ENCODE measurements at regions not wholly inside any gene's neighbourhood (a gene's known extent, or its start where the extent isn't known, plus 50 kb on each side); places are given as distances from the start of the nearest gene placed in this dataset.
"Not testable (repeated sequence)": the region's sequence is repeated elsewhere in the genome, so short reads cannot be mapped to it uniquely, and the experiment has no call there.

- in situ Hi-C loops (cut with HindIII; ENCODE audit: low pct_ligation_motif_present, low pct_unique_long_range_greater_than_20kb, low sequenced_read_pairs): no loop called here
- no peak for DNase-seq
Measured at GRCh38 chr7:37541810-37542443, 93.3 kb upstream of the ELMO1 start.

- in situ Hi-C loops (cut with HindIII; ENCODE audit: low pct_ligation_motif_present, low pct_unique_long_range_greater_than_20kb, low sequenced_read_pairs): no loop called here
- DNase-seq: no peak
Measured at GRCh38 chr7:37545619-37546534, 97.2 kb upstream of the ELMO1 start.

GRCh38 chr7:37546677-37547076, 98.0 kb upstream of the ELMO1 start:
- in situ Hi-C loops (cut with HindIII; ENCODE audit: low pct_ligation_motif_present, low pct_unique_long_range_greater_than_20kb, low sequenced_read_pairs): no loop called here
- no peak for DNase-seq

GRCh38 chr7:37549076-37549931, 100.6 kb upstream of the ELMO1 start:
- in situ Hi-C loops (cut with HindIII; ENCODE audit: low pct_ligation_motif_present, low pct_unique_long_range_greater_than_20kb, low sequenced_read_pairs): no loop called here
- no peak for DNase-seq

GRCh38 chr7:37550426-37550825, 101.8 kb upstream of the ELMO1 start:
- no peak for DNase-seq
- in situ Hi-C loops (cut with HindIII; ENCODE audit: low pct_ligation_motif_present, low pct_unique_long_range_greater_than_20kb, low sequenced_read_pairs): no loop called here

- DNase-seq: no peak
- in situ Hi-C loops (cut with HindIII; ENCODE audit: low pct_ligation_motif_present, low pct_unique_long_range_greater_than_20kb, low sequenced_read_pairs): no loop called here
Measured at GRCh38 chr7:37550872-37551271, 102.2 kb upstream of the ELMO1 start.

- no peak for DNase-seq
- in situ Hi-C loops (cut with HindIII; ENCODE audit: low pct_ligation_motif_present, low pct_unique_long_range_greater_than_20kb, low sequenced_read_pairs): no loop called here
Measured at GRCh38 chr7:37552030-37552429, 103.4 kb upstream of the ELMO1 start.

- DNase-seq; in situ Hi-C loops (cut with HindIII; ENCODE audit: low pct_ligation_motif_present, low pct_unique_long_range_greater_than_20kb, low sequenced_read_pairs): not testable (repeated sequence)
Measured at GRCh38 chr7:37552439-37552838, 103.8 kb upstream of the ELMO1 start.

GRCh38 chr7:37555528-37555927, 106.9 kb upstream of the ELMO1 start:
- DNase-seq: no peak
- in situ Hi-C loops (cut with HindIII; ENCODE audit: low pct_ligation_motif_present, low pct_unique_long_range_greater_than_20kb, low sequenced_read_pairs): no loop called here

GRCh38 chr7:37557571-37558209, 109.0 kb upstream of the ELMO1 start:
- in situ Hi-C loops (cut with HindIII; ENCODE audit: low pct_ligation_motif_present, low pct_unique_long_range_greater_than_20kb, low sequenced_read_pairs): no loop called here
- no peak for DNase-seq

- DNase-seq: no peak
Measured at GRCh38 chr7:37558320-37559096, 109.8 kb upstream of the ELMO1 start.

GRCh38 chr7:37570145-37570544, 113.4 kb upstream of the GPR141 start:
- in situ Hi-C loops (cut with HindIII; ENCODE audit: low pct_ligation_motif_present, low pct_unique_long_range_greater_than_20kb, low sequenced_read_pairs): no loop called here
- no peak for DNase-seq

More at GRCh38 chr7:37558320-37559096, 109.8 kb upstream of the ELMO1 start:
- in situ Hi-C loops (cut with HindIII; ENCODE audit: low pct_ligation_motif_present, low pct_unique_long_range_greater_than_20kb, low sequenced_read_pairs): no loop called here

- DNase-seq: no peak
- in situ Hi-C loops (cut with HindIII; ENCODE audit: low pct_ligation_motif_present, low pct_unique_long_range_greater_than_20kb, low sequenced_read_pairs): no loop called here
Measured at GRCh38 chr7:37571806-37572205, 111.8 kb upstream of the GPR141 start.

GRCh38 chr7:37577412-37577811, 106.2 kb upstream of the GPR141 start:
- in situ Hi-C loops (cut with HindIII; ENCODE audit: low pct_ligation_motif_present, low pct_unique_long_range_greater_than_20kb, low sequenced_read_pairs): no loop called here
- no peak for DNase-seq

GRCh38 chr7:37577901-37578300, 105.7 kb upstream of the GPR141 start:
- DNase-seq: no peak
- in situ Hi-C loops (cut with HindIII; ENCODE audit: low pct_ligation_motif_present, low pct_unique_long_range_greater_than_20kb, low sequenced_read_pairs): no loop called here

- in situ Hi-C loops (cut with HindIII; ENCODE audit: low pct_ligation_motif_present, low pct_unique_long_range_greater_than_20kb, low sequenced_read_pairs): no loop called here
- no peak for DNase-seq
Measured at GRCh38 chr7:37578350-37578749, 105.2 kb upstream of the GPR141 start.

GRCh38 chr7:37580376-37580775, 103.2 kb upstream of the GPR141 start:
- no peak for DNase-seq
- in situ Hi-C loops (cut with HindIII; ENCODE audit: low pct_ligation_motif_present, low pct_unique_long_range_greater_than_20kb, low sequenced_read_pairs): no loop called here

Data from ACHN (cell line).